Stimulated activated CD4-positive, alpha-beta T cell treated with anti-CD3 and anti-CD28 coated beads, Interleukin-2, amount 100 ng/mL, for 48 hours (primary cell): ENCODE measurements at regions not wholly inside any gene's neighbourhood (a gene's known extent, or its start where the extent isn't known, plus 50 kb on each side); places are given as distances from the start of the nearest gene placed in this dataset.
A peak's percentile ranks its signal among the peaks of the same experiment; 100 is the strongest.

ENCODE experiments used
- DNase-seq, 2 donors: peaks; one replicate each; pipeline ENCODE4 v3.0.0-alpha.2; 2020

DNA sequence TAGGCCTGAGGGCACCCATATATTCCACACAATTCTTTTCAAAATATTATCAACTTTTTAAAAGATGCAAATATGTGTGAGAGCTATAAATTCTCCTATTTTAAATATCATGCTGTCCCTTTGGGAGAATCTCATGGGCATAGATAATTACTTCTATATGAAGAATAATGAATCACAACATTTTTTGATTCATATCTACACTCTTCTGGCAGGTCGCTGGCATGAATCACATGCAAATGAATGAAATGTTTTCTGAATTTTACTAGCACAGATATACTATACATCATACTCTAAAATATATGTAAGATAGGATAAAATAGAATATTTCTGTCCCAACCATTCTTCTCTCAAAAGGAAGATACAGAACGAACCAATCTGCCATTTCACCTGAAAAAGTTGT lies 277.7 kb upstream of the KCNH8 start:
- DNase-seq = no peak

DNA sequence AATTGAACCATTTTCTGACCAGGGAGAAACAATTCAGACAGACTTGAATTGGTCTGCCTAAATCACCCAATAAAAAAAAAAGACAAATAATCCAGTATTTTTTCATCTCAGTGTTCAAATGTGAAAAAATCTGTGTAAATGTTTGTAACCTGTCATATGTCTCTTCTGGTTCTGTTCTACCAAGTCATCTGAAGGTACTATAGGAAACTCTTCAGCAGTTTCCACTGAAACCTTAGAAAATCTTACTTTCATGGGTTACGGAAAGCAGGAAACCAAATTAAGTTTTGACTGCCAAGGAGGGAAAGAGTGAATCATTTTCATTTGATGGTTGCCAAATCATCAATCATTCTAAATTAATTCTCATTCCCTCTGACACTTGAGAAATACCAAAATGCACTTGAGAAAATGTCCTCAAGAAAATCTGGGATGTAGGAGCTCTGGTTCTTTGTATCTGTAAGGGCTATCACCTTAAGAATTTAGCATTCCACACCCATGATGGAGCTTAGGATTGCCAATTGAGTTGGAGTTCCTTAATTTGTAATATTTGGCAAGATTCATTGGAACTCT lies 278.2 kb upstream of the KCNH8 start:
- DNase-seq = no peak

DNA sequence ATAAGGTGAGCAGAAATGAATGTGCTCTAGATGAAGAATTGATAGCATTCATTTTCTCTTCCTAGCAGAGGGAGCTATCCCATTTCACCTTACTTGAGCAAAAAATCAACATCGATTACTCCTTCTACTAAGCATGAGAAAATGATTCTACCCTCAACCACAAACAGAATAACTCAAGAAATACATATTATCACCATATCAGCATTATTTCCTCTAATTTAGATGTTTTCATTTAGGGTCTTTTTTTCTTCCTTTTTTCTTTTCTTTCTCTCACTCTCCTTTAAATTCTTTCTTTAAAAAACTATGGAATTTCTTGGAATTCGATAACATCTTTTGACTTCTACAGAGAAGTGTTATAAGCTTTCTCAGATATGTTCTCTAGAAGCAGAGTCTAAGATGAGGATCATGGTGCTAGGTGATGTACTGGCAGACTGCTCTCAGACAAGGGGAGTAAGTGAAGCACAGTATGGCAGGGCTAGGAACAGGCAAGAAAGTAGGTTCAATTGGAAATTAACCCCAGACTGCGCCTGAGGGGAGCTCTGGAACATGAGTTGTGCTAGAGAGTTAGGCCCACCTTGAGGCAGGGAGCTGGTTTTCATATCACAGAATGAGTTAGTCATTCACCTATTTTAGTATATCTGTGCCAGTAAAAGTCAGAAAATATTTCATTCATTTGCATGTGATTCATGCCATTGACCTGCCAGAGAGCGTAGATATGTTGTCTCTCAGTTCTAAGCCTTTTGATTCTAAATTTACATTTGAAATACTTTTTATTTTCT lies 279.2 kb upstream of the KCNH8 start:
- peak; percentile 30 to 36 for DNase-seq

DNA sequence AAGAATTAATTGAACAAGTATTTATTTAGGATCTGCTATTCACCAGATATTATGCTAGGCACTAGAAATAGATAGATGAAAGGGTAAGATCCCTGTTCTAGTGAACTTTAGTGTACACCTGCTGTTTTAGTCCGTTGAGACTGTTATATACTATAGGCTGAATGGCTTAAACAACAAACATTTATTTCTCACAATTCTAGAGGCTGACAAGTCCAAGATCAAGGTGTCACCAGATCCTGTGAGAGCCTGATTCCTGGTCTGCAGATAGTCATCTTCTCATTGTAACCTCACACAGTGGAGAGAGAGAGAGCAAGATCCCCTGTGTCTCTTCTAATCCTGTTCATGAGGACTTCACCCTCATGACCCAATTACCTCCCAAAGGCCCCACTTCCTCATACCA lies 281.4 kb upstream of the KCNH8 start:
- no peak for DNase-seq

DNA sequence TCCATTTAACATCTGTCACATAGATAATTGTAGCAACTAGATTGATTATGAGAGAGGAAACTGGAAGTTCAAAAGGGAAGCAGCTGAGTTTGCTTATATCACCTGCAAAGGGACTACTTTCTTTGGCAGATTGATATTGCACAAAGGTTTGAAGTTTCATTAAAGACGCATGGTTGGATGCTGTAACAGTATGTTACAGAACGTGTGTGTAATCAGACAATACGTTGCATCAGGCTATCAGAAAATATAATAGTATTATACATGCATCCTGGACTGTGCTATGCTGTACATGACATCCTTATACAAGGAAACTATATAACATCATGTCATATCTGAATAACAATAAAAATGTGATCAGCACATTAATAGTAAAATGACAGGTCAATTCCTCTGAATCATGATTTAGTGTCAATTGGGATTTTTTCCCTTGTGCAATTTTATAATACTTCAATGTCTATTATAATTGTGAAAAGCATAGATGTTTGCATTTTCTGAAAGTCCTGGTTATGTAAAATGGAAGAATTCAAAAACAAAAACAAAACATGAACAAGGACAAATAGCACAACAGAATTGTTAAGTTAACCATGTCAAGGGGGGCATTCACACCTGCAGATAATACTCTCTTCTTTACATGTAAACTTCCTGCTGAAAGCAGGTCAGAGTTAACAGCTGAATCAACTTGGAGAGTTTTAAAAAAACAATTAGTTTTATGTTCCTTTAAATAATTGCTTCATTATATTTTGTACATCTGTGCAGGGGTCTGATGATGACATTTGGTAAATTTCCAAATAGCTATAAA lies 283.2 kb upstream of the KCNH8 start:
- DNase-seq = no peak

DNA sequence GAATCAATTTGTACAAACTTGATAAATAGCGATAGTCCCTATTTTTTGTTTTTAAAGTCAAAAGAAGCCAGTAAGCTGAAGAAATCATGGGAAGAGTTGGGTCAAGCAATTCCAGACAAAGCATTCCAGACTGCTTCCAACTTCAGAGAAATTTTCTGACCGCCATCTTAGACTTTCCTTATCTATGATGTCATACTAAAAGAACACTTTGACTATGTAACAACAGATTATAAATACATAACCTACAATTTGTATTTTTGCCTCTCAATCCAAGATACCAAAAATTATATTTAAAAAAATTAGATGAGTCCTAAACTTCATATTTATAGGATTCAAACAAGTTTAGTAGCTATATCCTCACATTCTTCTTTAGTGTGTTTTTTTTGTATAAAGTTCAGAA lies 286.2 kb upstream of the KCNH8 start:
- DNase-seq = no peak

DNA sequence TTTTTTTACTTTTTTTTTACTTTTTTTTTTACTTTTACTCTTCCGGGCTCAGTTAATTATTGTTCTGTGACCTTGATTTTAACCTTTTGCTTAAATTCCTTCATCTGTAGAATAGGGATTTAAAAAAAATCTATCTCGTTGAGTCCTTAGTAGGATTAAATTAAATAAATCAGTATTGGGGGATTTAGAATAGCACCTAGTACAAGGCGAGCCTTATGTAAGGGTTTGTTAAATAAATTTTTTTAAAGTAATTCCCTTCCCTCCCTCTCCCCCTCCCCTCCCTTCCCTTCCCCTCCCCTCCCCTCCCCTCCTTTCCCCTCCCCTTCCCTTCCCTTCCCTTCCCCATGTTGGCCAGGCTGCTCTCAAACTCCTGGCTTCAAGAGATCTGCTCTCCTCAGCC lies 287.2 kb upstream of the KCNH8 start:
- no peak for DNase-seq

DNA sequence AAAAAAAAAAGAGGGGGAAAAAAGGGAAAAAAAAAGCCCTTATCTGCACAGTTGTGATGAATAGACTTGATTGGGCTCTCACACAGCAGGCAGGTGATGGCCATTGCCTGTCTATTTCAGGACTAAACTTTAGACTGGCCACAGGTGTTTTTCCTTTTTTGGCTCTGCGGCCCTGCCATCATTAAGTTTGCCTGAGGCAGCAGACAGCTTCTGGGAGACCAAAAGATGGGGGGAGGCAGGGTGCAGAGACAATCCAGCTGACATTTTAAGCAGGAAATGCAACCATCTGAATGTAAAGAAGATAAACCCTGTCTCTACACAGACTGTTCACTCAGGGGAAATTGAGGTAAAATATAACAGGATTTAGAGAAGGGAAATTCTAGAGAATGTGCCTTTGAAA lies 295.0 kb upstream of the KCNH8 start:
- no peak for DNase-seq

DNA sequence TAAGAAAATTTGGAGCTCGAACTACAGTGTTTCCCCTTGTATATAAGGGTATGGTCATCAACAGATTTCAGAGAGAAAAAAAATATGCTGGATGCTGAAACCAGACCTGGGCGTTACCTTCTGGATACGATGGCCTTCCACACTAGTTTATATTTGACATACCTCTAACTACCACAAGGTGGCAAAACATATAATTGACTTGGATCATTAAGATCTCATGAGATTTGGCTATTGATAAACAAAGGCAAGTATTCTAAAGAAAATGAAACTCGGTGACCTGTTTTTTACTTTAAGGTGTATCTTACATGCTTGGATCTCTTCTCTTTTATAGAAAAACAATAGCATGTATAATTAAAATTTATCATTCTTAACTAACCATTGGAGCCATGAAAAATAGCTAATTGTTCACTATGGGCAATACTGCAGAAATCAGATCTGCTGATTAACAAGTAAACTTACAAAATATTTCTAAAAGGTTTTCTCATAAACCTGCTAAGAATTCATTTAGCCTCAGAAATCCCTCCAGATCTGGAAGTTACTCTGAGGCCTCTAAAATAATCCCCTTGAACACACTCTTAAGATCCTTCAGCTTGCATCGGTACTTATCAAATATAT lies 300.6 kb upstream of the KCNH8 start:
- DNase-seq = no peak

DNA sequence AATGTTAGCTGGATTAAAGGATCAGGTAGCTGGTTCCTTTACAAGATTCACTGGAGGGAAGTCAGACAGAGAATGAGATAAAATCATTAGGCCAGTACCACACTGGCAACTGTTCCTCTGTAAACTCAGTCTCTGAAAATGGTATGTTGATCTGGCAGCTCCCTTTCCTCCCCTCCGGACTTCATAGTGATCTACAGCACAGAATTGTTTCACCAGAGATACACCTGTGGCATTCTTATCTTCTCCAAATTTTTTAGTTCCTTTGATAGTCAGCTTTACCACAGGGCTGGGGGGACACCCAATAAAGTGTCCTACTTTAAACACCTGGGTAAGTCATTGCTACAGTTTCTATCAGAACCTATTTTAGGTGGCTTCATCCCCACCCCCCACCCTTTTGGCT lies 304.3 kb upstream of the KCNH8 start:
- no peak for DNase-seq

DNA sequence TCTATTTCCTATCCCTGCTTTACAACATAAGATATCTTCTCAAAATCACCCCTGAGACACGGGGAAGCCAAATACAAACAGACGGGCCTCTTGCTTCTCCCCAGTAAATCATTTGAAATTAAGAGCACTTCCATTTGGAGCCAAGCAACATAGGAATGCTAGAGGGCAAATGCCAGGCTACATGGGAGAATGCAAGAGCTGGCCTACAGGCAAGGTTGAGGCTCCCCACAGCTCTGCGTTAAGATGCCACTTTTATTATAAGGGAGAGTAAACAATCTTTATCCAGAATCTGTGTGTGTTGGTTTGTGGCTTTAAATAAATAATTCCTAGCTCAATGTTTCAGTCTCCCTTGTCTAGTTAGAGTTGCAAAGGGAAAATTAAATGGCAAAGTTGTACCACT lies 305.1 kb upstream of the KCNH8 start:
- DNase-seq = no peak

DNA sequence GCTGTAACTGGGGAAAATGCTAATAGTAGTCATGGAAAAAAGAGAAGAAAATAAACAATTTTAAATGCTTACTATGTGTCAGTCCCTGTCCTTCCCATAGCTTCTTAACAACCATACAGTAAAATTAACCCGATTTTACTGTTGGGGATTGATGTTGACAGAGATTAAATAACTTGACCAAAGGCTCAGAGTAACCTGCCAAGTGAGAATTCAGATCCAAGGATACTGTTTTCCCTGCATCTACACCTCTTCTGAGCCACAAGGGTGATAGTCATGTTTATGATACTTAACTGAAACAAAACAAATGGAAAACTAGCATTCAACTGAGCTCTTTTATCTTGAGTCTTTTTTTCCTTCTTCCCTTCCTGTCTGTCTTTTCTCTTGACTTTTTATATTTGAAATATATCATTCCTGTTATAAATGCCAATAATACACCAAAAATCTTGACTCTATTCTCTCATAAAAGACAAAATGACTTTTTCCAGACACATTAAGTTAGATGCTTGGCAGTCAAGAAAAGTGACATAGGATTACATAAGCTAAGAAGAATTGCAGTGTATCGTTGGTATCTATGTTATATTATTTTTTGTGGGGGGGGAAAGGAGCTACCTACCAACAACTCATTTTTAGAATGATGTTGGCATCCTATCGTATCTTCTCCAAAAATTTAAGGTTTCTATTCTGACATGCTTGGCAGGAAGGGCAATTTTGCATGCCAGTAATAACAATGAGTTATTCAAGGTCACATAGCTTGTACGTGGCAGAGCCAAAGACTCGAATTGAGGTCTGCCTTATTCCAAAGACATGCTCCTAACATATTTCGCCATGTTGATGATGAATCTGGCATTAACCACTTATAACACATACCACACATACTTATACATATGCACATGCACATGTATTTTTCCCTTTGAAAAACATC lies 306.6 kb upstream of the KCNH8 start:
- DNase-seq = no peak

DNA sequence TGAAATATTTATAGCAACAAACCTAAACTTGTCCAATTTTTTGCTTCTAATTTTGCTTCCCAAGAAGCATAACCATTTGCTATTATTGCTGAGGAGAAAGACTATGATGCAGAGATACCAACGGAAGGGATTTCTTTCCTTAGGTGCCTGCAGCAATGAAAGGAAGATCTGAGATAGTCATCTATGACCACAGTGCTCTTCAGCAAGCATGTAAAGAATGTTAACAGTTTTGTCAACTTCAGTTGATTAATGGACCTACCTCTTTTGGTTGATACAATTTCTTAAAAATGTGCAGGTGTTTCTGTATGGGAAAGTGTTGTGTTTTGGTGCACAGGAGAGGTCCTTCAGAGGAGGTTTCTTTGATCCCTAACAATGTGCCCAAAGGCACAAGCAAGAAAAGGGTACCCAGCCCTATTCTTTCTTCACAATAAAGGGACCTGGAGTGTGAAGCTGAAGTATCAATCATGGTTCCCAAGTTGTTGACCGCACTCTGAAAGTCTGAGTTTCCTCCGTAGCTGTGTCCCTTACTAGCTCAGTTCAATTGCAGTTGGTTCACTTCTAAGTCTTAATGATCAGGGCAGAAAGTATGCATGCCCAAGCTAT lies 307.7 kb upstream of the KCNH8 start:
- DNase-seq = no peak

DNA sequence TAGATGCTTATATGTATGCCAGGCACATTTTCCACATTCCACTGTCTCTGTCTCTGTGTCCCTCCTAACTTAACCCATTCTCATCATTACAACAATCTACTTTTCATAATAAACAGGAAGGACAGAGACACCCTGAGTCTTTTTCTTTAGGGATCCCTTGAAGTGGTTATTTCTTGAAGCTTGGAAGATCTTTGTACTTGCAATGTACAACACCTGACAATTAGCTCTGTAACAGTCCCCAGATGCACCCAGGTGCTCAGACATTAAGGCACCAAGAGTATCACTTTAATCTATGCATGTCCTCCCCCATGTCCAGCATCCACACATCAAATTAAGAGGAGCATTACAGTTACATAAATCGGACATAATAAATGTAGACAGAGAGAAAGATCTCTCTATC lies 309.6 kb upstream of the KCNH8 start:
- no peak for DNase-seq

DNA sequence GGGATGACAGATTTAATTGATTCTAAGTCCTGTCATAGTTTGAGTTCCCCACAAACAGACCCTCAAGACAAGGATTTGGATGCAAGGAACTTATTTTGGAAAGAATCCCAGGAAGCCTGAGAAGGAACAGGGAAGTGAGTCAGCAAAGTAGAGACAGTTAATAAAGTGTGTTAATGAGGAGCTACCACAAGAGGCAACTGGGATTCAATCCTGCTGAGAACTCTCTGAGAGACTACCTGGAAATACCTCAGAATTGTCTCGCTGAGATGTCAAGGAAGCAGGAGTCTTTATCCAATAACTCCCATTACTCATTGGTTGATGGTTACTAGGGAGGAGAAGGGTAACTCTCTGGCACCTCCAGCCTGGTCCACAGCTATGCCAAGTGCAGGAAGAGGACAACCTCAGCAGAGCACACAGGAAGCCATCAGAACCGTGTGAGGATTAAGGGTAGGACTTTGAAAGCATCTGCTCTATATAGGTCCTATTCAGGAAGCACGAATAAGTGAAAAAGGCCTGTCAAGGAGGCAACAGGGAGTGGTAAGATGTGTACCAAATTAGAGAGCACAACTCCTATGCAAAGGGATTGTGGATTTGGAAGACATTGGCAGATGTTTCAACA lies 311.1 kb upstream of the KCNH8 start:
- DNase-seq = no peak

DNA sequence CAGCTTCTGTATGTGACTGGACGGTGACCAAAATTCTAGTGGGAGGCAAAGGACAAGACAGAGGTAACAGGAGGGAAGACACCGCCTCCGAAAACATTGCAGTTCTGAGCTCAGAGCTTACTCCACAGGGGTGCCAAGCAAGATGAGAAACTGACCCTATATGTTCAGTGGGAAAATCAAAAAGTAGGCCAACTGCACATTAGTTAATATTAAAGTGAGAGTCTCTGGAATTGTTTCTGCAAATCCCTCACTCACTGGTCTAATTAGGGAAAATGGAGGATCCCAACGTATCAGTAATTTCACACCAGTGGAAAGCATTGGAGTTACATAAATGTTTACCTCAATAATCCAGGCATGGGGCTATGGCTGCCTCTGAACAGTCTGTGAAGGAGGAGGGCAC lies 313.3 kb upstream of the KCNH8 start:
- no peak for DNase-seq

DNA sequence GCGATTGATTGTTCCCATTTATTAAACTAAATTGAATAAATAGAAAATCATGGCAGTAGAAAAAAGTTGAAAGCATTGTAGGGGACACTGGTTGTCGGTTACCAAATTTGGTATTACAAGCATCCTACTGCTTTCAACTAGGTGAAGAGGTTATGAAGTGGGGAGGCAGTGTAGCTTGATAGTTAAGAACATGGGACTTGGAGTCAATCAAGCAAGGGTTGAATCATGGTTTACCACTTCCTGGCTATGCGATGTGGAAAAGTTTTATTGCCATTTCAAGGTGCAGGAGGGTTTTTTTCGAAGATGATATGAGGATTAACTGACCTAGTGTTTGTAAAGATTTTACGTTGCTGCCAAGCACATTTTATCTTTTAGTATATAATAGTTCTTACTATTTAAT lies 318.2 kb upstream of the KCNH8 start:
- no peak for DNase-seq

DNA sequence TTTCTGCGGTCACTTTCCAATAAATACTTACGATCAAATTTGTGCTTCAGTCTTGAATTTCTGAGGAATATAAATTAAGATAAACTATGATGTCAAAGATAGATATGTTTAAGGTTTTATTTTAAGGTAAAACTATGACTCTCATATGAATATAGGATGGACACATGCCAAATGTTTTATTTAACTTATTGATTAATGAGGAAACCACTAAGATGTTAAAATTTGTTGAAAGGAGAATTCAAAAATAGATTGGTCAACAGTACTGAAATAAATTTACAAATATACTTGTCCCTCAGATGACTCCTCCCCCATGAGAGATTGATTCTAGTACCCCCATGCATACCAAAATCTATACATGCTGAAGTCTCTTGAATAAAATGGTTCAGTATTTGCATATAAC lies 319.7 kb upstream of the KCNH8 start:
- no peak for DNase-seq

DNA sequence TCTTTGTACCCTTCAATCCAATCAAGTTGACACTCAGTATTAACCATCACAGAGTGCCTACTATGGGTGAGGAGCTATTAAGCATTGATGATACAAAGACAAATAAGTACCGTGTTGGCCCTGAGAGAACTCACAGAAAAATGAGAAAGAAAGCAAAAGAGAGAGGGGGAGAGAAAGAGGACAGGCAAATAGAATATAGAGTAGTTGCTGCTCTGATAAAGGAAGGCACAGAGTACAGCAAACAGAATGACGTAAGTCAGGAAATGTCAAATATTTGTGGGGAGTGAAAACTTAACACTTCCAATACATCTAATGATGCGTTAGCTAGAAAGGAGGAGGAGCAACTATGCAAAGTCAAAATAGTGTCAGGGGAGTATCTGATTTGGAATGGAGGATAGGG lies 320.6 kb upstream of the KCNH8 start:
- no peak for DNase-seq

DNA sequence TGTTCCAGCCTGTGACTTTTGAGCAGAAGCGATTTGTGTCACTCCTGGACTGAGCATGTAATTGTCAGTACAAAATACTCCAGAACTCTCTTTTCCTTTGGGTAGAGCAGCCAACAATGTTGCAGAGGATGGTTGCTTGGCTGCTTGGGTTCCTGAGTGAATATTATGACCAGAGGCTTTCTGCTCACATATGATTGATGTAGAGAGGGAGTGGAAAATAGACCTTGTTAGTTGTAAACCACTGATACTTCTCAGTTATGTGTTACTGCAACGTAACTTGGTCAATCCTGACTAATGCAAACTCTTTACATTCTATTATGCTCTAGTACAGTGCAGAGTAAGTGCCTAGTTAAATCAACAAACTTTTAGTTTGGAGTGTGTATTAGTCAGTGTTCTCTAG lies 322.6 kb upstream of the KCNH8 start:
- DNase-seq = no peak

DNA sequence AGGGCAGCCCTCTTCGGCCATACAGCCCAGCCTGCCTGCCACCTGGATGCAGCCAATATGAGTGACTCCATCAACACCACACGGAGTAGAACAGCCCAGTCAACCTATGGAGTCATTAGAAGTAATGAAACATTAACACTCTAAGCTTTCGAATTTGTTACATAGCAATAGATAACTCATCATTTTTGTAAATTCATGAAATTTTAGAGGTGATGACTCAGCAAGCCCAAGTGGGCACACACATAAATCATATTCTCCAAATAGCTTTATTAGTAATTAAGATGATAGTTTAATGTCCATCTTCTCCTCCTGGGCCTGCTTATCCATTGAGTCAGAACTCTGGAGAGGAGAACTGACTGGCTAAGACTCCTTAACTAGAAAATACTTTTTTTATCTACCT lies 335.0 kb upstream of the KCNH8 start:
- DNase-seq = no peak

DNA sequence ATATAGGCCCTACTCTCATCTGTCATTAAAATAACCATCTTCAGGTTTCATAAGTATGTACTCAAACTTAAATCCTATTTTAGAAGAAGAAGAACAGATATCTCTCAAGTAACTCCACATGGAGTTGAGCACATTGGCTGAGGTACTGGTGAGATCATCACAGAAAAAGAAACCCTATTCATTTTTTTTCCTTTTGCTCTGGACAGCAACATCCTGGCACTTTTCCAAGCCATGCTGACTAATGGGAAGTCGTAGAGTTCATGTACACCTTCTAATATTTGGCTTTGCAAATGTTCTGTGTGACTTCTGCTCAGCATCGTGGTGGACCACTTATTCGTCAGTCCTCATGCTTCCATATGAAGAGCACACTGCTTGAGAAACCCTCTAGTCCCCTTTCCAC lies 336.0 kb upstream of the KCNH8 start:
- no peak for DNase-seq
